Dendritic cell treated with granulocyte-macrophage colony-stimulating factor and Interleukin-4, amounts not matched to agents 40 ng/mL and 50 ng/mL, for 4 days (primary cell): ENCODE measurements at regions not wholly inside any gene's neighbourhood (a gene's known extent, or its start where the extent isn't known, plus 50 kb on each side); places are given as distances from the start of the nearest gene placed in this dataset.
"Not testable (repeated sequence)": the region's sequence is repeated elsewhere in the genome, so short reads cannot be mapped to it uniquely, and the experiment has no call there.

Experiments
- H3K27ac Mint-ChIP-seq: one replicate; pipeline ENCODE4 v1.8.0; 2022; ENCODE audit warnings: mild to moderate bottlenecking, mixed read lengths
- H3K27me3 Mint-ChIP-seq: one replicate; pipeline ENCODE4 v1.8.0; 2022; ENCODE audit warnings: mild to moderate bottlenecking, mixed read lengths
- H3K36me3 Mint-ChIP-seq: one replicate; pipeline ENCODE4 v1.8.0; 2022; ENCODE audit warnings: low read depth, mixed read lengths
- H3K4me1 Mint-ChIP-seq: one replicate; pipeline ENCODE4 v1.8.0; 2022; ENCODE audit warnings: low read depth, mixed read lengths
- H3K4me3 Mint-ChIP-seq: one replicate; pipeline ENCODE4 v1.8.0; 2022; ENCODE audit warnings: mild to moderate bottlenecking, moderate library complexity, mixed read lengths
- H3K9me3 Mint-ChIP-seq: one replicate; pipeline ENCODE4 v1.8.0; 2022; ENCODE audit warnings: mixed read lengths
- intact Hi-C: fragments of 100-400 bp; cut with micrococcal nuclease; formaldehyde crosslinking; loops from one replicate; pipeline ENCODE4 v1.15.0; 2022

DNA sequence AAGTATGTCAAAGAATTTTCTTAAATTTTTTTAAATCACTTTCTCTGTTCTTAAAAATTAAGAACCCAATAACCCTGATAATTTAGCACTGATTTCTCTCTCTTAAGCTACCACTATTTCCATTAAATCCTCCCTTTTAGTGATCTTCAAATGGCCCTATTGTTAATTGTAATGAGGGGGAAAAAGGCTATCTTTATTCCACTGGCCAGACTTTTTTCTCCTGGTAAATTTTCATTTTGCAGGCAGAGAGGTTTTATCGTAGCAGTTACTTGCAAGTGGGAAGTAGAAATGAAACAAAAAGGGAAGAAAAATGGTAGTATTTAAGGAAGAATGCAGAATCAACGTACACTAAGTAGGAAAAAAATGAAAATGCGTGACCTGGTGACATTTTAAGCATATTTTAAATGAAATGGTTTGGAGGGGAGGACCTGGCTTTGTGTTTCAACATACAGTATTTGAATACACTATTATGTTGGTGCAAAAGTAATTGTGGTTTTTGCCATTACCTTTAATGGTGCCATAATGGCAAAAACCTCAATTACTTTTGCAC is 224.9 kb downstream of the TANC2 start:
- Mint-ChIP-seq H3K27ac (peak overlapping the region; percentile 56), H3K9me3 (no peaks in the 10 kb centered on the region), H3K4me3 (no peak overlapping the region), H3K4me1 (peaks cover 39% of the 10 kb centered on the region), H3K27me3 (no peaks in the 10 kb centered on the region), H3K36me3 (no peaks in the 10 kb centered on the region)
- intact Hi-C loops: loop anchor here (10.0 kb wide), 1 partner anchor 84 kb away; no protein-coding TSS in a partner anchor

DNA sequence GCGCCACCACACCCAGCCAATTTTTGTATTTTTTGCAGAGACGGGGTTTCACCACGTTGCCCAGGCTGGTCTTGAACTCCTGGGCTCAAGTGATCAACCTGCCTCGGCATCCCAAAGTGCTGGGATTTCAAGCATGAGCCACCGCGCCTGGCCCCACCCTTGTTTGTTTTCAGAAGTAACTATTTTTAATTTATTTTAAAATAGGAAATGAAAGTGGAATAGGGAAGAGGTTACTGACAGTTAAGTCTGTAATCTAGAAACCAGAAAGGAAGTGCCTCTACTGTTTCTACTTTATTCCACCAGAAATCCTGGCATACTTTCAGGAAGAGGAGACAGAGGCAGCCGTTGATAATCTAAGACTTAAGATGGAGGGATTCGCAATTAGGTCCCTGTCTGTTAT is 225.6 kb downstream of the TANC2 start:
- intact Hi-C loops: loop anchor here (10.0 kb wide), 1 partner anchor 83 kb away; no protein-coding TSS in a partner anchor
- Mint-ChIP-seq H3K9me3 (no peaks in the 10 kb centered on the region), H3K27ac (peak overlapping the region; percentile 56), H3K36me3 (no peaks in the 10 kb centered on the region), H3K4me1 (peaks cover 42% of the 10 kb centered on the region), H3K4me3 (no peak overlapping the region), H3K27me3 (no peaks in the 10 kb centered on the region)

- intact Hi-C loops: loop anchor here (10.0 kb wide), 1 partner anchor 81 kb away; no protein-coding TSS in a partner anchor
- H3K27me3 Mint-ChIP-seq: no peaks in the 10 kb centered on the region
- H3K27ac Mint-ChIP-seq: no peak overlapping the region
- no peaks in the 10 kb centered on the region for H3K36me3 Mint-ChIP-seq
- peaks cover 39% of the 10 kb centered on the region for H3K4me1 Mint-ChIP-seq
- H3K4me3 Mint-ChIP-seq: no peak overlapping the region
- H3K9me3 Mint-ChIP-seq: no peaks in the 10 kb centered on the region
These were observed 227.8 kb downstream of the TANC2 start for GRCh38 chr17:63193827-63194226.

GRCh38 chr17:63196772-63197335 is 230.8 kb downstream of the TANC2 start:
- Mint-ChIP-seq H3K4me3 (no peak overlapping the region), H3K27me3 (no peaks in the 10 kb centered on the region), H3K36me3 (no peaks in the 10 kb centered on the region), H3K27ac (no peak overlapping the region), H3K9me3 (no peaks in the 10 kb centered on the region), H3K4me1 (peaks cover 15% of the 10 kb centered on the region)
- intact Hi-C loops: loop anchor here (10.0 kb wide), 1 partner anchor 78 kb away; no protein-coding TSS in a partner anchor

DNA sequence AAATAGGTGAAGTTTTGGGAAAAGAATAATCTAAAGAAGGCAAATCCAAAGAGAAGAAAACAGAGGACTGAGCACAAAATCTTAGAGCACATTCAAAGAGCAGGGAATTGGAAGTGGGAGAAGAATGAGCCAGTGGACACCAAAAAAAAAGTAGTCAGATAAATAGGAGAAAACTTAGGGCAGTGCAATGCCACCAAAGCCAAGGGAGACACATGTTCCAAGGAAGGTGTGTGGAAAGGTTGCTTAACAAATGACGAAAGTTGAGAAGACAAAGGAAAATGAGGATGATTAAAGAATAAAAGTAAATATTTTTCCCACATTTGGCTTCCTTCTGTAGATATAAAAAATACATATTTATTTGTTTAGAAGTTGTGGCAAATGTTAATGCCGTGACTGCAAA is 237.6 kb downstream of the TANC2 start:
- Mint-ChIP-seq H3K36me3 (peaks cover 15% of the 10 kb centered on the region), H3K27me3 (no peaks in the 10 kb centered on the region), H3K4me1 (no peaks in the 10 kb centered on the region), H3K9me3 (peaks cover 18% of the 10 kb centered on the region), H3K27ac (no peak overlapping the region), H3K4me3 (no peak overlapping the region)
- intact Hi-C loops: no loop called here

- no peaks in the 10 kb centered on the region for H3K4me1 Mint-ChIP-seq
- H3K27ac Mint-ChIP-seq: no peak overlapping the region
- no peaks in the 10 kb centered on the region for H3K27me3 Mint-ChIP-seq
- no peak overlapping the region for H3K4me3 Mint-ChIP-seq
- H3K36me3 Mint-ChIP-seq: no peaks in the 10 kb centered on the region
- intact Hi-C loops: no loop called here
- H3K9me3 Mint-ChIP-seq: no peaks in the 10 kb centered on the region
These were observed 224.2 kb downstream of the CYB561 start for GRCh38 chr17:63221939-63222338.

DNA sequence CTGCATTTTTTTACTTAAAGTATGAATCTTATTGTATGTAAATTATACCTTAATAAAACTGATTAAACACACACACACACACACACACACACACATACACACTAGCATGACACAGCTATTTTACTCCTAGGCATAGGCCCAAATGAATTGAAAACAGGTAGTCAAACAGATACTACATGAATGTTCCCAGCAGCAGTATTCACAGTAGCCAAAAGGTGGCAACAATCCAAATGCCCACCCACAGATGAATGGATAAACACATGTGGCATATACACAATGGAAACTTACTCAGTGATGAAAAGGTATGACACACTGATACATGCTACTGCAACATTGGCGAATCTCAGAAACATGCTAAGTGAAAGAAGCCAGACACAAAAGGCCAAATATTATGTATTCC is 223.5 kb downstream of the CYB561 start:
- no peaks in the 10 kb centered on the region for H3K9me3 Mint-ChIP-seq
- no peak overlapping the region for H3K27ac Mint-ChIP-seq
- H3K4me1 Mint-ChIP-seq: no peaks in the 10 kb centered on the region
- H3K4me3 Mint-ChIP-seq: no peak overlapping the region
- intact Hi-C loops: no loop called here
- no peaks in the 10 kb centered on the region for H3K36me3 Mint-ChIP-seq
- no peaks in the 10 kb centered on the region for H3K27me3 Mint-ChIP-seq

- H3K9me3 Mint-ChIP-seq: no peaks in the 10 kb centered on the region
- no peaks in the 10 kb centered on the region for H3K27me3 Mint-ChIP-seq
- no peak overlapping the region for H3K27ac Mint-ChIP-seq
- intact Hi-C loops: no loop called here
- H3K36me3 Mint-ChIP-seq: no peaks in the 10 kb centered on the region
- H3K4me1 Mint-ChIP-seq: no peaks in the 10 kb centered on the region
- no peak overlapping the region for H3K4me3 Mint-ChIP-seq
These were observed 222.7 kb downstream of the CYB561 start for GRCh38 chr17:63223212-63223911.

- Mint-ChIP-seq H3K4me1 (no peaks in the 10 kb centered on the region), H3K27ac (no peak overlapping the region), H3K27me3 (no peaks in the 10 kb centered on the region), H3K36me3 (no peaks in the 10 kb centered on the region), H3K4me3 (no peak overlapping the region), H3K9me3 (no peaks in the 10 kb centered on the region)
- intact Hi-C loops: no loop called here
These were observed 221.5 kb downstream of the CYB561 start for GRCh38 chr17:63224644-63225043.

- intact Hi-C loops, H3K36me3 Mint-ChIP-seq, H3K4me1 Mint-ChIP-seq, H3K27me3 Mint-ChIP-seq, H3K27ac Mint-ChIP-seq, H3K4me3 Mint-ChIP-seq: not testable (repeated sequence)
- peaks cover 21% of the 10 kb centered on the region for H3K9me3 Mint-ChIP-seq
These were observed 219.4 kb downstream of the CYB561 start for GRCh38 chr17:63226720-63227119.

DNA sequence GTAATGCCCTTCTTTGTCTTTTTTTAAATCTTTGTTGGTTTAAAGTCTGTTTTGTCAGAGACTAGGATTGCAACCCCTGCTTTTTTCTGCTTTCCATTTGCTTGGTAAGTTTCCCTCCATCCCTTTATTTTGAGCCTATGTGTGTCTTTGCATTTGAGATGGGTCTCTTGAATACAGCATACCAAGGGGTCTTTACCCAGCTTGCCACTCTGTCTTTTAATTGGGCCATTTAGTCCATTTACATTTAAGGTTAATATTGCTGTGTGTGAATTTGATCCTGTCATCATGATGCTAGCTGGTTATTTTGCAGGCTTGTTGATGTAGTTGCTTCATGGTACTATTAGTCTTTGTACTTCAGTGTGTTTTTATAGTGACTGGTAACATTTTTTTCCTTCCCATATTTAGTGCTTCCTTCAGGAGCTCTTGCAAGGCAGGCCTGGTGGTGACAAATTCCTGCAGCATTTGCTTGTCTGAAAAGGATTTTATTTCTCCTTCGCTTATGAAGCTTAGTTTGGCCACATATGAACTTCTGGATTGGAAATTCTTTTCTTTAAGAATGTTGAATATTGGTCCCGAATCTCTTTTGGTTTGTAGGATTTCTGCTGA is 215.0 kb downstream of the CYB561 start:
- intact Hi-C loops, H3K4me1 Mint-ChIP-seq, H3K27ac Mint-ChIP-seq, H3K4me3 Mint-ChIP-seq, H3K36me3 Mint-ChIP-seq, H3K27me3 Mint-ChIP-seq: not testable (repeated sequence)
- peaks cover 28% of the 10 kb centered on the region for H3K9me3 Mint-ChIP-seq

DNA sequence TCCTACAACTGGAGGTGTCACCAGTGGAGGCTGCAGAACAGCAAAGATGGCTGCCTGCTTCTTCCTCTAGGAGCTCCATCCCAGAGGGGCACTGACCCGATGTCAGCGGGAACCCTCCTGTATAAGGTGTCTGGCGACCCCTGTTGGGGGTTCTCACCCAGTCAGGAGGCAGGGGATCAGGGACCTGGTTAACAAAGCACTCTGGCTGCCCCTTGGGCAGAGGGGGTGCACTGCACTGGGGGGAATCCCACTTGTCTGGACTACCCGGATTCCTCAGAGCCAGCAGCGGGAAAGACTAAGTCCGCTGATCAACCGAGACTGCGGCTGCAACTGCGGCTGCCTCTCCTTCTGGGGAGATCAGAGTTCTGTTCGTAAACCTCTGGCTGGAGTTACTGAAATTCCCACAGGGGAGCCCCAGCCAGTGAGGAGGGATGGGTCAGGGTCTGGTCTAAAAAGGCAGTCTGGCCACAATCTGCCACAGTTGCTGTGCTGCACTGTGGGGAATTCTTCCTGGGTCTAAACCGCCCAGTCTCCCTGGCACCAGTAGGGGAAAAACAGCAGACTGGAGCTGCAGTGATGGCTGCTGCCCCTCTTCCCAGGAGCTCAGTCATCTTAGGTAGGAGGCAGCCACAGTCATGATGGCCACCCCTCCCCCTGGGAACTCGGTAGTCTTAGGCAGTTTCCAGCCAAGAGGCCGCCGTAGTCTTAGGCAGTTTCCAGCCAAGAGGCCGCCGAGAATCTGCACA is 213.4 kb downstream of the CYB561 start:
- intact Hi-C loops: no loop called here
- Mint-ChIP-seq H3K9me3 (peaks cover 28% of the 10 kb centered on the region), H3K4me1 (no peaks in the 10 kb centered on the region), H3K27me3 (peaks cover 1% of the 10 kb centered on the region), H3K27ac (no peak overlapping the region), H3K4me3 (no peak overlapping the region), H3K36me3 (peaks cover 6% of the 10 kb centered on the region)

DNA sequence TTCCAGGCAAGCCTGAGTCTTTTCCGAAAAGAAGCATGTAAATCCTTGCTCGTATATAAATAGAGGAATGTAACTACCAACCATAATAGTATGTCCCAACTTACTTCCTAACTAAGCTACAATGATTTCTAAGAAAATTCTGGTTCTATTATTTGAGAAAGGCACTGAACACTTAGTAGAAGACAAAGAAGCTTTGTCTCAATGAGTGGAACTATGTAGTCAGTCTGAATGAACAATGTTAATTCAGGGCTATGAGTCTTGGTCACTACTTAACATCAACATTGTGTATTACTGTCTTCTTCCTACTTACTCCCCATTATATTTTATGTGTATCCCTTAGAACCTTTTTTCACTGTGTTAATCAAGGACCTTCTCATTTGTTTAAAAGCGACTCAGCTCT is 206.0 kb downstream of the CYB561 start:
- Mint-ChIP-seq H3K27me3 (no peaks in the 10 kb centered on the region), H3K4me3 (no peak overlapping the region), H3K4me1 (peaks cover 9% of the 10 kb centered on the region), H3K36me3 (peaks cover 5% of the 10 kb centered on the region), H3K9me3 (peaks cover 26% of the 10 kb centered on the region), H3K27ac (no peak overlapping the region)
- intact Hi-C loops: no loop called here

- H3K27me3 Mint-ChIP-seq: no peaks in the 10 kb centered on the region
- no peaks in the 10 kb centered on the region for H3K36me3 Mint-ChIP-seq
- H3K9me3 Mint-ChIP-seq: peaks cover 11% of the 10 kb centered on the region
- H3K27ac Mint-ChIP-seq: no peak overlapping the region
- no peak overlapping the region for H3K4me3 Mint-ChIP-seq
- intact Hi-C loops: no loop called here
- peaks cover 5% of the 10 kb centered on the region for H3K4me1 Mint-ChIP-seq
These were observed 199.8 kb downstream of the CYB561 start for GRCh38 chr17:63246344-63246743.
